ENCODE measurements at regions not wholly inside any gene's neighbourhood (a gene's known extent, or its start where the extent isn't known, plus 50 kb on each side); places are given as distances from the start of the nearest gene placed in this dataset.

GRCh38 chr1:9440763-9441194, 98.5 kb upstream of the SLC25A33 start:
- TF ChIP-seq EZH2 (IDR thresholded peaks at IDR 0.05; ENCODE audit: low read length) (no peak), CTCF (optimal IDR thresholded peaks at IDR 0.05 in 1 of 3, IDR thresholded peaks at IDR 0.05 in 1 of 3, conservative IDR thresholded peaks at IDR 0.05 in 1 of 3; ENCODE audit: extremely low read depth in 1 of 3, insufficient read depth in 2 of 3, low read length in 3 of 3) (no peak)

Measured in keratinocyte (primary cell).